Caco-2 (cell line): ENCODE measurements at regions not wholly inside any gene's neighbourhood (a gene's known extent, or its start where the extent isn't known, plus 50 kb on each side); places are given as distances from the start of the nearest gene placed in this dataset.

Experiments used
- BruUV-seq: library from RNA; stranded (reverse); fragments of 400-500 nt; replicated peaks from 2 replicates; lab custom pipeline; 2021; lab: Mats Ljungman, UMichigan
- CTCF ChIA-PET: fragments of 300-600 bp; sonication (Branson Sonifier 250); formaldehyde crosslinking; loops from one replicate; lab custom pipeline; 2022; ENCODE audit warnings: antibody characterized with exemption; lab: Charles Lee
- POLR2A ChIA-PET: fragments of 300-600 bp; sonication (Branson Sonifier 250); formaldehyde crosslinking; loops from one replicate; lab custom pipeline; 2022; ENCODE audit warnings: antibody characterized with exemption; lab: Charles Lee
- DNase-seq, 2 experiments: peaks; one replicate each; pipeline versions ENCODE4 v3.0.0 to v3.0.0-alpha.2; 2020 to 2022
- H3K27me3 ChIP-seq: replicated peaks from 2 replicates; pipeline ENCODE4 v1.6.0; 2011; ENCODE audit warnings: low read length; ENCODE audit not compliant: control insufficient read depth, insufficient read depth
- H3K36me3 ChIP-seq: 2 replicates; pipeline ENCODE4 v1.5.1; 2011; ENCODE audit warnings: low read length; ENCODE audit not compliant: control insufficient read depth, insufficient read depth
- H3K4me1 ChIP-seq: fragments of 250-450 bp; sonication (Bioruptor Pico); 2 replicates; pipeline ENCODE4 v1.5.1; 2020; ENCODE audit warnings: mild to moderate bottlenecking
- H3K4me3 ChIP-seq: 2 replicates; pipeline ENCODE4 v1.5.1; 2011; ENCODE audit warnings: low read depth, mild to moderate bottlenecking, control low read depth, low read length
- H3K9me3 ChIP-seq: fragments of 250-450 bp; sonication (Bioruptor Pico); 2 replicates; pipeline ENCODE4 v1.5.1; 2020; ENCODE audit warnings: mild to moderate bottlenecking, moderate library complexity
- H3K27ac Mint-ChIP-seq: one replicate; pipeline ENCODE4 v1.8.0; 2022; ENCODE audit warnings: mixed read lengths; ENCODE audit not compliant: unreplicated experiment
- H3K27me3 Mint-ChIP-seq: one replicate; pipeline ENCODE4 v1.8.0; 2022; ENCODE audit warnings: mixed read lengths; ENCODE audit not compliant: insufficient read depth, unreplicated experiment
- H3K36me3 Mint-ChIP-seq: one replicate; pipeline ENCODE4 v1.8.0; 2022; ENCODE audit warnings: mild to moderate bottlenecking, mixed read lengths; ENCODE audit not compliant: insufficient read depth, unreplicated experiment
- H3K4me1 Mint-ChIP-seq: one replicate; pipeline ENCODE4 v1.8.0; 2022; ENCODE audit warnings: low read depth, mixed read lengths; ENCODE audit not compliant: unreplicated experiment
- H3K4me3 Mint-ChIP-seq: one replicate; pipeline ENCODE4 v1.8.0; 2022; ENCODE audit warnings: mild to moderate bottlenecking, moderate library complexity, mixed read lengths; ENCODE audit not compliant: unreplicated experiment
- H3K9me3 Mint-ChIP-seq: one replicate; pipeline ENCODE4 v1.8.0; 2022; ENCODE audit warnings: mixed read lengths; ENCODE audit not compliant: unreplicated experiment
- CTCF ChIP-seq, 2 experiments: fragments of 200-600 bp in 1 of 2; IDR thresholded peaks; 1 replicate in 1 of 2; 2 replicates in 1 of 2; pipeline versions ENCODE4 v1.5.1 to v1.8.0; 2011 to 2022; ENCODE audit warnings: antibody characterized with exemption in 1 of 2, control low read depth in 1 of 2, inconsistent platforms in 1 of 2, low read depth in 1 of 2, low read length in 1 of 2, mild to moderate bottlenecking in 1 of 2, moderate library complexity in 1 of 2; ENCODE audit not compliant: insufficient read depth in 1 of 2, severe bottlenecking in 1 of 2, unreplicated experiment in 1 of 2
- intact Hi-C: fragments of 100-400 bp; cut with micrococcal nuclease; formaldehyde crosslinking; loops from one replicate; pipeline ENCODE4 v1.10.0; 2022; ENCODE audit not compliant: unreplicated experiment

GRCh38 chr4:66704243-66704642 lies 841.1 kb downstream of the CENPC start:
- Mint-ChIP-seq H3K4me3 (no peak overlapping the region), H3K36me3 (no peaks in the 10 kb centered on the region), H3K9me3 (no peaks in the 10 kb centered on the region), H3K27ac (no peak overlapping the region), H3K27me3 (peaks cover 2% of the 10 kb centered on the region), H3K4me1 (no peaks in the 10 kb centered on the region)
- no TSS peak for BruUV-seq
- ChIA-PET CTCF (no interaction called here), POLR2A (no interaction called here)
- no peaks in the 10 kb centered on the region for H3K27me3 ChIP-seq
- intact Hi-C loops, result no loop called here
- H3K9me3 ChIP-seq, result no peaks in the 10 kb centered on the region
- no peaks in the 10 kb centered on the region for H3K4me1 ChIP-seq
- TF ChIP-seq CTCF (IDR thresholded peaks at IDR 0.05; ENCODE audit: insufficient read depth in 1 of 2, low read depth in 1 of 2, low read length in 1 of 2, severe bottlenecking in 1 of 2, unreplicated experiment in 1 of 2), result no peak
- no peak overlapping the region for H3K4me3 ChIP-seq
- H3K36me3 ChIP-seq, result no peaks in the 10 kb centered on the region
- DNase-seq, result no peak

GRCh38 chr4:66694739-66695138 lies 850.6 kb downstream of the CENPC start:
- Histone ChIP-seq H3K9me3 (no peaks in the 10 kb centered on the region), H3K27me3 (no peaks in the 10 kb centered on the region), H3K36me3 (no peaks in the 10 kb centered on the region), H3K4me3 (no peak overlapping the region), H3K4me1 (no peaks in the 10 kb centered on the region)
- ChIA-PET CTCF (no interaction called here), POLR2A (no interaction called here)
- DNase-seq, result no peak
- Mint-ChIP-seq H3K4me1 (no peaks in the 10 kb centered on the region), H3K9me3 (no peaks in the 10 kb centered on the region), H3K36me3 (no peaks in the 10 kb centered on the region), H3K27ac (no peak overlapping the region), H3K27me3 (peaks cover 4% of the 10 kb centered on the region), H3K4me3 (no peak overlapping the region)
- intact Hi-C loops, result no loop called here
- BruUV-seq, result no TSS peak
- no peak for TF ChIP-seq CTCF (IDR thresholded peaks at IDR 0.05; ENCODE audit: insufficient read depth in 1 of 2, low read depth in 1 of 2, low read length in 1 of 2, severe bottlenecking in 1 of 2, unreplicated experiment in 1 of 2)

- no peak overlapping the region for H3K4me3 ChIP-seq
- no TSS peak for BruUV-seq
- Mint-ChIP-seq H3K27ac (no peak overlapping the region), H3K27me3 (peaks cover 4% of the 10 kb centered on the region), H3K4me3 (no peak overlapping the region), H3K36me3 (no peaks in the 10 kb centered on the region), H3K4me1 (no peaks in the 10 kb centered on the region), H3K9me3 (no peaks in the 10 kb centered on the region)
- TF ChIP-seq CTCF (IDR thresholded peaks at IDR 0.05; ENCODE audit: insufficient read depth in 1 of 2, low read depth in 1 of 2, low read length in 1 of 2, severe bottlenecking in 1 of 2, unreplicated experiment in 1 of 2), result no peak
- H3K27me3 ChIP-seq, result no peaks in the 10 kb centered on the region
- ChIA-PET CTCF (no interaction called here), POLR2A (no interaction called here)
- no peaks in the 10 kb centered on the region for H3K36me3 ChIP-seq
- no peaks in the 10 kb centered on the region for H3K4me1 ChIP-seq
- DNase-seq, result no peak
- H3K9me3 ChIP-seq, result no peaks in the 10 kb centered on the region
- intact Hi-C loops, result no loop called here
Observed at GRCh38 chr4:66693694-66694093, 851.6 kb downstream of the CENPC start.
